ENCODE measurements at regions not wholly inside any gene's neighbourhood (a gene's known extent, or its start where the extent isn't known, plus 50 kb on each side); places are given as distances from the start of the nearest gene placed in this dataset.

DNA sequence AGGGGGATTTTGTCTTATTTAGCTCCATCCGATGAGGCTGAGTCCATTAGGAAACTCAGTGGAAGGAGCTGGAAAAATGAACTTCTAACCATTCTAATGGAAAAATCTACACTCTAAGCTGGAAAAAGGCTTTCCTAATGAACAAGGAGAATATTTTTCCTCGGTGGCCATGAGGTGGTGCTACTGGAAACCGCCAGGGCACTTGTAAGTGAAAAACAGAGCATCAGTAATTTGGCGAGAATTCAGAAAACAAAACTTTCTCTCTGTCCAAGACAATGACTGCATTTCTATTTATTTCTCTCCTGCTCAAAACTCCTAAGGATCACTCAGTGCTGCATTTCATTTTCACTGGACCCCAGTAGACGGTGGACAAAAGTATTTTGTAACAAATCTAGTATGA, 237.6 kb downstream of the TENT4A start:
- TF ChIP-seq POLR2A (IDR thresholded peaks at IDR 0.05) (no peak), CTCF (IDR thresholded peaks at IDR 0.05) (no peak)
